GM12878 (cell line): ENCODE measurements at regions not wholly inside any gene's neighbourhood (a gene's known extent, or its start where the extent isn't known, plus 50 kb on each side); places are given as distances from the start of the nearest gene placed in this dataset.

Experiments used
- ATAC-seq: fragments of 200-7000 bp; cut with Tn5 transposase; 3 replicates; pipeline ENCODE4 v1.9.1; 2020; ENCODE audit warnings: mild to moderate bottlenecking, moderate library complexity
- BruUV-seq: library from RNA; stranded (reverse); fragments of 400-500 nt; replicated peaks from 2 replicates; lab custom pipeline; 2021; lab: Mats Ljungman, UMichigan
- CTCF ChIA-PET: fragments of 300-600 bp; sonication (Branson Sonifier 250); formaldehyde crosslinking; extraction: SDS; loops from one replicate; lab custom pipeline; 2021; ENCODE audit warnings: inconsistent platforms; lab: Yijun Ruan, JAX
- POLR2A ChIA-PET: fragments of 350-600 bp; formaldehyde crosslinking; extraction: SDS; loops from one replicate; lab custom pipeline; 2021; ENCODE audit warnings: inconsistent platforms; lab: Charles Lee
- RAD21 ChIA-PET: fragments of 300-600 bp; sonication (Branson Sonifier 250); formaldehyde crosslinking; loops from one replicate; lab custom pipeline; 2023; ENCODE audit warnings: antibody characterized with exemption; ENCODE audit not compliant: unreplicated experiment; lab: Charles Lee
- SMC1A ChIA-PET: fragments of 300-600 bp; sonication (Branson Sonifier 250); formaldehyde crosslinking; loops from one replicate; lab custom pipeline; 2023; ENCODE audit not compliant: unreplicated experiment, uncharacterized antibody; lab: Charles Lee
- DNase-seq: peaks from one replicate; pipeline ENCODE4 v3.0.0-alpha.2; 2011; ENCODE audit warnings: low read depth, low spot score
- FAIRE-seq: peaks from 3 replicates; lab custom pipeline; 2011; peaks lifted over from hg19 to GRCh38; lab: Jason Lieb, UNC
- H2AFZ ChIP-seq: 2 replicates; pipeline ENCODE4 v1.6.0; 2011; ENCODE audit warnings: low read depth, low read length, control low read depth; ENCODE audit not compliant: control insufficient read depth
- H3K27ac ChIP-seq: 2 replicates; pipeline ENCODE4 v1.5.1; 2011; ENCODE audit warnings: control low read depth; ENCODE audit not compliant: control insufficient read depth, insufficient read depth
- H3K27me3 ChIP-seq, 2 experiments: replicated peaks in 1 of 2; 2 replicates each; pipeline versions ENCODE4 v1.6.0 to v1.6.1; 2011; ENCODE audit warnings: low read length in 1 of 2; ENCODE audit not compliant: control insufficient read depth in 2 of 2, insufficient read depth in 2 of 2
- H3K36me3 ChIP-seq, 2 experiments: 2 replicates each; pipeline ENCODE4 v1.5.1; 2011; ENCODE audit warnings: low read length in 1 of 2; ENCODE audit not compliant: control insufficient read depth in 2 of 2, insufficient read depth in 2 of 2
- H3K4me1 ChIP-seq: 2 replicates; pipeline ENCODE4 v1.6.1; 2011; ENCODE audit warnings: mild to moderate bottlenecking, low read length, moderate library complexity, mixed read lengths; ENCODE audit not compliant: control insufficient read depth, insufficient read depth
- H3K4me2 ChIP-seq: 2 replicates; pipeline ENCODE4 v1.6.0; 2011; ENCODE audit warnings: control low read depth; ENCODE audit not compliant: control insufficient read depth, insufficient read depth
- H3K4me3 ChIP-seq: fragments of 200-600 bp; sonication (generic); 2 replicates; pipeline ENCODE4 v1.5.1; 2016
- H3K79me2 ChIP-seq: 2 replicates; pipeline ENCODE4 v1.6.0; 2011; ENCODE audit warnings: low read length; ENCODE audit not compliant: control insufficient read depth, insufficient read depth
- H3K9ac ChIP-seq: 2 replicates; pipeline ENCODE4 v1.8.0; 2011; ENCODE audit warnings: low read length, control low read depth, mixed read lengths; ENCODE audit not compliant: control insufficient read depth, insufficient read depth
- H3K9me3 ChIP-seq: replicated peaks from 3 replicates; pipeline ENCODE4 v1.5.1; 2011; ENCODE audit warnings: mild to moderate bottlenecking, low read length; ENCODE audit not compliant: control insufficient read depth, insufficient read depth
- H4K20me1 ChIP-seq: 2 replicates; pipeline ENCODE4 v1.6.0; 2011; ENCODE audit not compliant: control insufficient read depth, insufficient read depth
- CBX3 ChIP-seq: fragments of 200-600 bp; sonication (generic); IDR thresholded peaks from 2 replicates; pipeline ENCODE4 v1.6.1; 2016; ENCODE audit warnings: low read depth, borderline replicate concordance
- EGR1 ChIP-seq, 2 experiments: IDR thresholded peaks; 1 replicate in 1 of 2; 2 replicates in 1 of 2; pipeline ENCODE4 v1.6.1; 2011 to 2012; ENCODE audit warnings: low read depth in 2 of 2, low read length in 2 of 2, borderline replicate concordance in 1 of 2, mild to moderate bottlenecking in 1 of 2, moderate library complexity in 1 of 2
- FOXK2 ChIP-seq: fragments of 450-650 bp; IDR thresholded peaks from 2 replicates; pipeline ENCODE4 v1.6.1; 2017; ENCODE audit warnings: mild to moderate bottlenecking, moderate library complexity
- MTA3 ChIP-seq: IDR thresholded peaks from 2 replicates; pipeline ENCODE4 v1.6.1; 2012; ENCODE audit warnings: low read length, inconsistent platforms, borderline replicate concordance
- NFYB ChIP-seq: IDR thresholded peaks from 2 replicates; pipeline ENCODE4 v1.6.1; 2011; ENCODE audit warnings: low read depth, mild to moderate bottlenecking, low read length, improper control_type of control experiment, moderate library complexity; ENCODE audit not compliant: insufficient read depth
- RAD21 ChIP-seq: IDR thresholded peaks from 2 replicates; pipeline ENCODE4 v1.6.1; 2011; ENCODE audit warnings: mild to moderate bottlenecking, low read depth, low read length, moderate library complexity; ENCODE audit not compliant: insufficient read depth
- RELA ChIP-seq: fragments of 450-650 bp; IDR thresholded peaks from 2 replicates; pipeline ENCODE4 v1.8.0; 2014; ENCODE audit warnings: borderline replicate concordance; ENCODE audit not compliant: partially characterized antibody
- SMARCA5 ChIP-seq: fragments of 450-650 bp; IDR thresholded peaks from 2 replicates; pipeline ENCODE4 v1.6.1; 2017; ENCODE audit warnings: mild to moderate bottlenecking
- SRF ChIP-seq, 2 experiments: IDR thresholded peaks; 2 replicates each; pipeline ENCODE4 v1.6.1; 2011; ENCODE audit warnings: low read depth in 2 of 2, low read length in 2 of 2, mild to moderate bottlenecking in 1 of 2, moderate library complexity in 1 of 2
- STAT1 ChIP-seq: fragments of 450-650 bp; conservative IDR thresholded peaks from 2 replicates; pipeline ENCODE4 v1.6.1; 2014; ENCODE audit warnings: antibody characterized with exemption, mild to moderate bottlenecking
- SUZ12 ChIP-seq: fragments of 200-600 bp; sonication (generic); IDR thresholded peaks from one replicate; pipeline ENCODE4 v1.6.1; 2018; ENCODE audit warnings: antibody characterized with exemption, mild to moderate bottlenecking; ENCODE audit not compliant: unreplicated experiment
- WGBS: methylation state at CpG from one replicate; pipeline ENCODE4 v1.1.6; 2016; ENCODE audit warnings: low lambda C conversion rate; ENCODE audit not compliant: insufficient replicate concordance, insufficient coverage; ENCODE audit errors: missing lambda C conversion rate; 5-methylcytosine and 5-hydroxymethylcytosine counted together
- in situ Hi-C: fragments of 300-500 bp; cut with MboI; formaldehyde crosslinking; loops from 9 replicates; pipeline ENCODE4 v1.14.3; 2018; ENCODE audit warnings: mixed read lengths
- intact Hi-C: fragments of 100-400 bp; cut with micrococcal nuclease; formaldehyde crosslinking; loops from one replicate; pipeline ENCODE4 v1.14.2; 2022; ENCODE audit not compliant: unreplicated experiment
- TF ChIP-seq, protein P1 (sequence below): fragments of 450-650 bp; IDR thresholded peaks from 2 replicates; pipeline ENCODE4 v1.6.1; 2017; ENCODE audit warnings: borderline replicate concordance
- TF ChIP-seq, protein P2 (sequence below): IDR thresholded peaks from 2 replicates; pipeline ENCODE4 v1.6.1; 2012; ENCODE audit warnings: mild to moderate bottlenecking, low read depth, low read length

- FAIRE-seq (no peak), ATAC-seq (peak; percentile 65), DNase-seq (no peak)
- RAD21 ChIA-PET, result no interaction called here
- POLR2A ChIA-PET, result interaction anchor here (0.6 kb wide), 1 partner anchor 401 kb away, joined by 5 read pairs; no protein-coding TSS in a partner anchor
- Histone ChIP-seq H3K4me1 (no peaks in the 10 kb centered on the region), H3K4me2 (no peak overlapping the region), H3K79me2 (no peaks in the 10 kb centered on the region), H3K27me3 (no peaks in the 10 kb centered on the region), H3K36me3 (no peaks in the 10 kb centered on the region), H4K20me1 (no peaks in the 10 kb centered on the region), H3K9ac (no peak overlapping the region), H3K27ac (no peak overlapping the region), H2AFZ (no peak overlapping the region), H3K9me3 (no peaks in the 10 kb centered on the region), H3K4me3 (no peak overlapping the region)
- TF ChIP-seq NFYB (peak; percentile 45), RAD21 (0 out of 2 replicates have a peak, but pooled peaks have one; percentile 16), RELA (no peak)
- no TSS peak for BruUV-seq
- intact Hi-C loops, result no loop called here
- in situ Hi-C loops, result no loop called here
- WGBS, result 47% methylated on average over 1 of the region's 1 CpG
- SMC1A ChIA-PET, result interaction anchor here (0.6 kb wide), 1 partner anchor 298 kb away, joined by 4 read pairs; no protein-coding TSS in a partner anchor
- CTCF ChIA-PET, result no interaction called here
Measured at GRCh38 chr2:144890828-144891227, 370.9 kb upstream of the ZEB2 start.

DNA sequence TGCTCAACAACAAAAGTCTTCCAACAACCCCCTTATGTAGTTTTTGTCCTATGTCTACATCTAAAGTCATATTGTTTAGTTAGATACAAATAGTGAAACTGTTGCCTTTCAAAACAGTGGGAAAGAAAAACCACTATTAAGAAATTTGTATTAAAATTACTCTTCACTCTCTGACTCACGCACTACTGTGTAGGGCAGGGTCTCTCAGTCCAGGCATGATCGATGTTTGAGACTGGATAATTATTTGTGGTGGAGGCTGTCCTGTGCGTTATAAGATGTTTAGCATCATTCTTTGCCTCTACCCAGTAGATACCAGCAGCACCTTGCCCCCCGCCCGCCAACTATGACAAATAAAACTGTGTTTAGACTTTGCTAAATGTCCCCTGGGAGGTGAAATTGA, 369.4 kb upstream of the ZEB2 start:
- H3K4me2 ChIP-seq, result no peak overlapping the region
- CTCF ChIA-PET, result no interaction called here
- no peaks in the 10 kb centered on the region for H3K4me1 ChIP-seq
- POLR2A ChIA-PET, result no interaction called here
- DNase-seq, result no peak
- no peaks in the 10 kb centered on the region for H3K27me3 ChIP-seq
- H3K79me2 ChIP-seq, result no peaks in the 10 kb centered on the region
- no peak for FAIRE-seq
- no peak for ATAC-seq
- H2AFZ ChIP-seq, result no peak overlapping the region
- no peak overlapping the region for H3K4me3 ChIP-seq
- intact Hi-C loops (no loop called here), in situ Hi-C loops (no loop called here)
- no peak overlapping the region for H3K9ac ChIP-seq
- no peak overlapping the region for H3K27ac ChIP-seq
- SMC1A ChIA-PET, result no interaction called here
- 45% methylated on average over 5 of the region's 5 CpGs for WGBS
- no peaks in the 10 kb centered on the region for H4K20me1 ChIP-seq
- H3K9me3 ChIP-seq, result no peaks in the 10 kb centered on the region
- H3K36me3 ChIP-seq, result no peaks in the 10 kb centered on the region
- TF ChIP-seq SRF (IDR thresholded peaks at IDR 0.05; ENCODE audit: low read depth in 2 of 2, low read length in 2 of 2), result no peak
- TF ChIP-seq EGR1 (IDR thresholded peaks at IDR 0.05; ENCODE audit: borderline replicate concordance in 1 of 2, low read depth in 2 of 2, low read length in 2 of 2), result no peak
- TF ChIP-seq MTA3, result no peak
- TF ChIP-seq CBX3, result no peak
- TF ChIP-seq, protein P1, sequence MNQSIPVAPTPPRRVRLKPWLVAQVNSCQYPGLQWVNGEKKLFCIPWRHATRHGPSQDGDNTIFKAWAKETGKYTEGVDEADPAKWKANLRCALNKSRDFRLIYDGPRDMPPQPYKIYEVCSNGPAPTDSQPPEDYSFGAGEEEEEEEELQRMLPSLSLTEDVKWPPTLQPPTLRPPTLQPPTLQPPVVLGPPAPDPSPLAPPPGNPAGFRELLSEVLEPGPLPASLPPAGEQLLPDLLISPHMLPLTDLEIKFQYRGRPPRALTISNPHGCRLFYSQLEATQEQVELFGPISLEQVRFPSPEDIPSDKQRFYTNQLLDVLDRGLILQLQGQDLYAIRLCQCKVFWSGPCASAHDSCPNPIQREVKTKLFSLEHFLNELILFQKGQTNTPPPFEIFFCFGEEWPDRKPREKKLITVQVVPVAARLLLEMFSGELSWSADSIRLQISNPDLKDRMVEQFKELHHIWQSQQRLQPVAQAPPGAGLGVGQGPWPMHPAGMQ, result no peak
- TF ChIP-seq, protein P2, sequence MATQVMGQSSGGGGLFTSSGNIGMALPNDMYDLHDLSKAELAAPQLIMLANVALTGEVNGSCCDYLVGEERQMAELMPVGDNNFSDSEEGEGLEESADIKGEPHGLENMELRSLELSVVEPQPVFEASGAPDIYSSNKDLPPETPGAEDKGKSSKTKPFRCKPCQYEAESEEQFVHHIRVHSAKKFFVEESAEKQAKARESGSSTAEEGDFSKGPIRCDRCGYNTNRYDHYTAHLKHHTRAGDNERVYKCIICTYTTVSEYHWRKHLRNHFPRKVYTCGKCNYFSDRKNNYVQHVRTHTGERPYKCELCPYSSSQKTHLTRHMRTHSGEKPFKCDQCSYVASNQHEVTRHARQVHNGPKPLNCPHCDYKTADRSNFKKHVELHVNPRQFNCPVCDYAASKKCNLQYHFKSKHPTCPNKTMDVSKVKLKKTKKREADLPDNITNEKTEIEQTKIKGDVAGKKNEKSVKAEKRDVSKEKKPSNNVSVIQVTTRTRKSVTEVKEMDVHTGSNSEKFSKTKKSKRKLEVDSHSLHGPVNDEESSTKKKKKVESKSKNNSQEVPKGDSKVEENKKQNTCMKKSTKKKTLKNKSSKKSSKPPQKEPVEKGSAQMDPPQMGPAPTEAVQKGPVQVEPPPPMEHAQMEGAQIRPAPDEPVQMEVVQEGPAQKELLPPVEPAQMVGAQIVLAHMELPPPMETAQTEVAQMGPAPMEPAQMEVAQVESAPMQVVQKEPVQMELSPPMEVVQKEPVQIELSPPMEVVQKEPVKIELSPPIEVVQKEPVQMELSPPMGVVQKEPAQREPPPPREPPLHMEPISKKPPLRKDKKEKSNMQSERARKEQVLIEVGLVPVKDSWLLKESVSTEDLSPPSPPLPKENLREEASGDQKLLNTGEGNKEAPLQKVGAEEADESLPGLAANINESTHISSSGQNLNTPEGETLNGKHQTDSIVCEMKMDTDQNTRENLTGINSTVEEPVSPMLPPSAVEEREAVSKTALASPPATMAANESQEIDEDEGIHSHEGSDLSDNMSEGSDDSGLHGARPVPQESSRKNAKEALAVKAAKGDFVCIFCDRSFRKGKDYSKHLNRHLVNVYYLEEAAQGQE, result no peak
- no peak for TF ChIP-seq FOXK2
- TF ChIP-seq SMARCA5, result no peak
- no peak for TF ChIP-seq SUZ12
- TF ChIP-seq STAT1, result no peak
- BruUV-seq, result no TSS peak
- RAD21 ChIA-PET, result no interaction called here
